ENCODE measurements at regions not wholly inside any gene's neighbourhood (a gene's known extent, or its start where the extent isn't known, plus 50 kb on each side); places are given as distances from the start of the nearest gene placed in this dataset.

DNA sequence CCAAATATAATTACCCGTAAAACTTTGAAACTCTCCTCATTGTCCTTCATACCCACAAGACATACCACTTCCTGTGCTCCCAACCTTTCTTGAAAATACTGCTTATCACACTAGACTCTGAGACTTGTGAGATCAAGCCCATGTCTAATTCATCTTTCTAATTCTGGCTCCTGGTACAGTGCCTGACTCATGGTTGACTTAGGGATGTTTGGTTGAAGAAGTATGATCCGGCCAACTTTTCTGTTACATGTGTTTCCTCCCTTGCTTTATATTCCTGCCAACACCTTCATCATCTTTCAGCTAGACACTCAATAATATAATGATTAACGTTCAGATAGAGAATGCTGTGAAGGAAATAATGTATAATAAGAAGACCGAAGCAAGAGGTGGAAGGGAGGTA, 58.2 kb downstream of the MEX3B start:
- TF ChIP-seq, protein P1, sequence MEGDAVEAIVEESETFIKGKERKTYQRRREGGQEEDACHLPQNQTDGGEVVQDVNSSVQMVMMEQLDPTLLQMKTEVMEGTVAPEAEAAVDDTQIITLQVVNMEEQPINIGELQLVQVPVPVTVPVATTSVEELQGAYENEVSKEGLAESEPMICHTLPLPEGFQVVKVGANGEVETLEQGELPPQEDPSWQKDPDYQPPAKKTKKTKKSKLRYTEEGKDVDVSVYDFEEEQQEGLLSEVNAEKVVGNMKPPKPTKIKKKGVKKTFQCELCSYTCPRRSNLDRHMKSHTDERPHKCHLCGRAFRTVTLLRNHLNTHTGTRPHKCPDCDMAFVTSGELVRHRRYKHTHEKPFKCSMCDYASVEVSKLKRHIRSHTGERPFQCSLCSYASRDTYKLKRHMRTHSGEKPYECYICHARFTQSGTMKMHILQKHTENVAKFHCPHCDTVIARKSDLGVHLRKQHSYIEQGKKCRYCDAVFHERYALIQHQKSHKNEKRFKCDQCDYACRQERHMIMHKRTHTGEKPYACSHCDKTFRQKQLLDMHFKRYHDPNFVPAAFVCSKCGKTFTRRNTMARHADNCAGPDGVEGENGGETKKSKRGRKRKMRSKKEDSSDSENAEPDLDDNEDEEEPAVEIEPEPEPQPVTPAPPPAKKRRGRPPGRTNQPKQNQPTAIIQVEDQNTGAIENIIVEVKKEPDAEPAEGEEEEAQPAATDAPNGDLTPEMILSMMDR (conservative IDR thresholded peaks at IDR 0.05; ENCODE audit: low read depth, low read length), result no peak

DNA sequence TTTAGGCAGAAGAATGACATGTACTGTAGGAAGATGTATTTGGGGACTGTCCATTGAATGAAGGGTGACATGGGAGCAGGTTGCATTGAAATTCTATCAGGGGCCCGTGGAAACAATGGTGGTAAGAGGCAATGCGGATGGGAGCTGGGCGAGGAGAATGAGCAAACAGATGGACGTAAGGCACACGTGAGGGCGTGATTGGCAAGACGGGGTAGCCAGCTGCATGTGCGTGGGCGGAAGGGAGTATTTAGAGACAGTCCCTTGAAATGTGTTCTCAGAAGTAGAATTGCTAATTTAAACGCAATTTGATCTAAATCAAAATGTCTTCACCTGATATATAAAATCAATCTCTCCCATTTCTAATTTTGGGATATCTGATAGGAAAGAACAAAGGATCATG, 62.3 kb downstream of the MEX3B start:
- Histone ChIP-seq H3K79me2 (ENCODE audit: insufficient read depth, low read depth) (no peaks in the 10 kb centered on the region), H3K9ac (no peak overlapping the region), H3K4me3 (IDR thresholded peaks at IDR 0.05; ENCODE audit: insufficient read depth, low read depth, low read length) (no peak overlapping the region), H2AFZ (ENCODE audit: low read depth) (no peak overlapping the region), H3K4me2 (no peak overlapping the region), H4K20me1 (ENCODE audit: insufficient read depth) (no peaks in the 10 kb centered on the region), H3K4me1 (ENCODE audit: low read depth, poor library complexity, severe bottlenecking) (no peaks in the 10 kb centered on the region), H3K27me3 (ENCODE audit: insufficient read depth, low read depth) (no peaks in the 10 kb centered on the region), H3K27ac (no peak overlapping the region), H3K36me3 (ENCODE audit: insufficient read depth) (no peaks in the 10 kb centered on the region)
- TF ChIP-seq, protein P1 (conservative IDR thresholded peaks at IDR 0.05; ENCODE audit: low read depth, low read length), result no peak

More for the DNA sequence above, 58.2 kb downstream of the MEX3B start:
- H2AFZ ChIP-seq (ENCODE audit: low read depth), result no peak overlapping the region
- H3K27me3 ChIP-seq (ENCODE audit: insufficient read depth, low read depth), result no peaks in the 10 kb centered on the region
- no peak overlapping the region for H3K27ac ChIP-seq
- H4K20me1 ChIP-seq (ENCODE audit: insufficient read depth), result no peaks in the 10 kb centered on the region
- no peaks in the 10 kb centered on the region for H3K36me3 ChIP-seq (ENCODE audit: insufficient read depth)
- no peak overlapping the region for H3K4me3 ChIP-seq (IDR thresholded peaks at IDR 0.05; ENCODE audit: insufficient read depth, low read depth, low read length)
- H3K9ac ChIP-seq, result no peak overlapping the region
- no peaks in the 10 kb centered on the region for H3K4me1 ChIP-seq (ENCODE audit: low read depth, poor library complexity, severe bottlenecking)
- no peak overlapping the region for H3K4me2 ChIP-seq
- H3K79me2 ChIP-seq (ENCODE audit: insufficient read depth, low read depth), result no peaks in the 10 kb centered on the region

DNA sequence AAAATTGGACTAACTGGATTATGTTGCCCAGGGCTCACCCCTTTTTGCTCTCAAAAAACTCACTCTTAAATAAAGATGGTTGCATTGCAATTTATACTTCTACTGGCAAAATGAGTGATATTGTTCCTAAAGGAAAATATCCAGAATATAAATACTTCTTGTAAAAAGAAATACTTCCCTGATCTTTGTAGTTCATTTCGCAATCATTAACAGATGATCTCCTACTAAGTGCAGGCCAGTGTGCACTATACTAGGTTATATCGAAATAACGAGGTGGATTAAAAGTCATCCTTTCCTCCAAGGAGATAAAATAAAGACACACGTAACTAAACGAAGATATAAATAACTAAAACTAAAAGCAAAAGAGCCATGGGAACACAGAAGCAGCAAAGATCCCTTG, 63.0 kb downstream of the MEX3B start:
- no peak overlapping the region for H2AFZ ChIP-seq (ENCODE audit: low read depth)
- no peaks in the 10 kb centered on the region for H4K20me1 ChIP-seq (ENCODE audit: insufficient read depth)
- TF ChIP-seq, protein P1 (conservative IDR thresholded peaks at IDR 0.05; ENCODE audit: low read depth, low read length), result no peak
- H3K27ac ChIP-seq, result no peak overlapping the region
- no peaks in the 10 kb centered on the region for H3K36me3 ChIP-seq (ENCODE audit: insufficient read depth)
- no peaks in the 10 kb centered on the region for H3K79me2 ChIP-seq (ENCODE audit: insufficient read depth, low read depth)
- no peaks in the 10 kb centered on the region for H3K27me3 ChIP-seq (ENCODE audit: insufficient read depth, low read depth)
- H3K4me1 ChIP-seq (ENCODE audit: low read depth, poor library complexity, severe bottlenecking), result no peaks in the 10 kb centered on the region
- H3K9ac ChIP-seq, result no peak overlapping the region
- H3K4me2 ChIP-seq, result no peak overlapping the region
- no peak overlapping the region for H3K4me3 ChIP-seq (IDR thresholded peaks at IDR 0.05; ENCODE audit: insufficient read depth, low read depth, low read length)

DNA sequence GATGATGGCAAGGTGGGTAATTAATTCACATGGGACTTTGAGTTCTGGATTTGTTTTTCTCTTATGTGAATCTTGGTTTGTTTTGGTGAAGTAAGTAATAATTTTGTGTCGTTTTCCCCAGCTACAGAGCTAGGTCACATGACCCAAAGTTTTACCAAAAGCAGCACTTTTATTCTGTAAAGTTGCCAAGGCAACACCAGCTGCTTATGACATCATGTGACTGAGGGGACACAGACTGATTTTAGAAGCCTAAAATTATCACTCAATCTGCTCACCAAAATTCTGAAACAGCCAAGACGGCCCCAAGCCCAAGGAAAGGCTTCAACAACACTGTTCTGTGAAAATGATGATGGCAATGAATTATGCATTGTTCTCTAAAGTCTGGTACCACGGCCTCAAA, 63.9 kb downstream of the MEX3B start:
- no peaks in the 10 kb centered on the region for H3K36me3 ChIP-seq (ENCODE audit: insufficient read depth)
- TF ChIP-seq, protein P1 (conservative IDR thresholded peaks at IDR 0.05; ENCODE audit: low read depth, low read length), result no peak

More for the DNA sequence above, 63.9 kb downstream of the MEX3B start:
- no peak overlapping the region for H3K4me3 ChIP-seq (IDR thresholded peaks at IDR 0.05; ENCODE audit: insufficient read depth, low read depth, low read length)
- no peaks in the 10 kb centered on the region for H3K4me1 ChIP-seq (ENCODE audit: low read depth, poor library complexity, severe bottlenecking)
- no peak overlapping the region for H3K27ac ChIP-seq
- H3K27me3 ChIP-seq (ENCODE audit: insufficient read depth, low read depth), result no peaks in the 10 kb centered on the region
- H2AFZ ChIP-seq (ENCODE audit: low read depth), result no peak overlapping the region
- no peak overlapping the region for H3K9ac ChIP-seq
- H3K4me2 ChIP-seq, result no peak overlapping the region
- H3K79me2 ChIP-seq (ENCODE audit: insufficient read depth, low read depth), result no peaks in the 10 kb centered on the region
- no peaks in the 10 kb centered on the region for H4K20me1 ChIP-seq (ENCODE audit: insufficient read depth)

Measured in KMS-11 (cell line).